ENCODE measurements at regions not wholly inside any gene's neighbourhood (a gene's known extent, or its start where the extent isn't known, plus 50 kb on each side); places are given as distances from the start of the nearest gene placed in this dataset.

GRCh38 chr7:114156178-114156577 is 237.4 kb upstream of the PPP1R3A start:
- no peak overlapping the region for H3K4me3 Mint-ChIP-seq (ENCODE audit: unreplicated experiment)
- TF ChIP-seq CTCF (IDR thresholded peaks at IDR 0.05; ENCODE audit: insufficient read depth in 1 of 2, low read depth in 1 of 2, low read length in 1 of 2, severe bottlenecking in 1 of 2, unreplicated experiment in 1 of 2) = no peak
- no peaks in the 10 kb centered on the region for H3K9me3 Mint-ChIP-seq (ENCODE audit: unreplicated experiment)
- Histone ChIP-seq H3K36me3 (ENCODE audit: control insufficient read depth, insufficient read depth, low read length) (no peaks in the 10 kb centered on the region), H3K27me3 (replicated peaks; ENCODE audit: control insufficient read depth, insufficient read depth, low read length) (no peaks in the 10 kb centered on the region), H3K9me3 (no peaks in the 10 kb centered on the region), H3K4me3 (ENCODE audit: low read depth, low read length) (no peak overlapping the region), H3K4me1 (no peaks in the 10 kb centered on the region)
- no peaks in the 10 kb centered on the region for H3K36me3 Mint-ChIP-seq (ENCODE audit: insufficient read depth, unreplicated experiment)
- DNase-seq = no peak
- H3K4me1 Mint-ChIP-seq (ENCODE audit: low read depth, unreplicated experiment) = no peaks in the 10 kb centered on the region
- no peak overlapping the region for H3K27ac Mint-ChIP-seq (ENCODE audit: unreplicated experiment)
- ChIA-PET POLR2A (no interaction called here), CTCF (no interaction called here)
- intact Hi-C loops (cut with micrococcal nuclease; ENCODE audit: unreplicated experiment) = no loop called here
- no TSS peak for BruUV-seq (replicated peaks)
- H3K27me3 Mint-ChIP-seq (ENCODE audit: insufficient read depth, unreplicated experiment) = no peaks in the 10 kb centered on the region

- CTCF ChIA-PET = no interaction called here
- Mint-ChIP-seq H3K4me1 (ENCODE audit: low read depth, unreplicated experiment) (no peaks in the 10 kb centered on the region), H3K27ac (ENCODE audit: unreplicated experiment) (no peak overlapping the region), H3K27me3 (ENCODE audit: insufficient read depth, unreplicated experiment) (no peaks in the 10 kb centered on the region), H3K36me3 (ENCODE audit: insufficient read depth, unreplicated experiment) (no peaks in the 10 kb centered on the region), H3K4me3 (ENCODE audit: unreplicated experiment) (no peak overlapping the region), H3K9me3 (ENCODE audit: unreplicated experiment) (no peaks in the 10 kb centered on the region)
- Histone ChIP-seq H3K4me3 (ENCODE audit: low read depth, low read length) (no peak overlapping the region), H3K4me1 (no peaks in the 10 kb centered on the region), H3K9me3 (no peaks in the 10 kb centered on the region), H3K36me3 (ENCODE audit: control insufficient read depth, insufficient read depth, low read length) (no peaks in the 10 kb centered on the region), H3K27me3 (replicated peaks; ENCODE audit: control insufficient read depth, insufficient read depth, low read length) (no peaks in the 10 kb centered on the region)
- no peak for DNase-seq
- POLR2A ChIA-PET = no interaction called here
- intact Hi-C loops (cut with micrococcal nuclease; ENCODE audit: unreplicated experiment) = no loop called here
- BruUV-seq (replicated peaks) = no TSS peak
- no peak for TF ChIP-seq CTCF (IDR thresholded peaks at IDR 0.05; ENCODE audit: insufficient read depth in 1 of 2, low read depth in 1 of 2, low read length in 1 of 2, severe bottlenecking in 1 of 2, unreplicated experiment in 1 of 2)
Measured at GRCh38 chr7:114155116-114156110, 236.6 kb upstream of the PPP1R3A start.

- CTCF ChIA-PET = no interaction called here
Measured at GRCh38 chr7:114153700-114154099, 234.9 kb upstream of the PPP1R3A start.

More at GRCh38 chr7:114153700-114154099, 234.9 kb upstream of the PPP1R3A start:
- Mint-ChIP-seq H3K9me3 (ENCODE audit: unreplicated experiment) (no peaks in the 10 kb centered on the region), H3K27me3 (ENCODE audit: insufficient read depth, unreplicated experiment) (no peaks in the 10 kb centered on the region), H3K4me1 (ENCODE audit: low read depth, unreplicated experiment) (no peaks in the 10 kb centered on the region), H3K4me3 (ENCODE audit: unreplicated experiment) (no peak overlapping the region), H3K27ac (ENCODE audit: unreplicated experiment) (no peak overlapping the region), H3K36me3 (ENCODE audit: insufficient read depth, unreplicated experiment) (no peaks in the 10 kb centered on the region)
- no peak for TF ChIP-seq CTCF (IDR thresholded peaks at IDR 0.05; ENCODE audit: insufficient read depth in 1 of 2, low read depth in 1 of 2, low read length in 1 of 2, severe bottlenecking in 1 of 2, unreplicated experiment in 1 of 2)
- POLR2A ChIA-PET = no interaction called here
- H3K27me3 ChIP-seq (replicated peaks; ENCODE audit: control insufficient read depth, insufficient read depth, low read length) = no peaks in the 10 kb centered on the region
- no TSS peak for BruUV-seq (replicated peaks)
- H3K36me3 ChIP-seq (ENCODE audit: control insufficient read depth, insufficient read depth, low read length) = no peaks in the 10 kb centered on the region
- H3K4me3 ChIP-seq (ENCODE audit: low read depth, low read length) = no peak overlapping the region
- intact Hi-C loops (cut with micrococcal nuclease; ENCODE audit: unreplicated experiment) = no loop called here
- no peak for DNase-seq
- no peaks in the 10 kb centered on the region for H3K9me3 ChIP-seq
- no peaks in the 10 kb centered on the region for H3K4me1 ChIP-seq

Measured in Caco-2 (cell line).